Uterus (tissue), 3 donors: ENCODE measurements at regions not wholly inside any gene's neighbourhood (a gene's known extent, or its start where the extent isn't known, plus 50 kb on each side); places are given as distances from the start of the nearest gene placed in this dataset.

Source experiments
- DNase-seq, 2 donors: peaks; one replicate each; pipeline ENCODE4 v3.0.0-alpha.2; 2019 to 2020
- H3K27ac ChIP-seq, 2 donors: fragments of 200-600 bp; sonication (generic); 1 replicate in 1 of 2; 2 replicates in 1 of 2; pipeline ENCODE4 v1.5.1; 2016 to 2018
- H3K27me3 ChIP-seq, 2 donors: fragments of 200-600 bp; sonication (generic); one replicate each; pipeline ENCODE4 v1.5.1; 2018 to 2019; ENCODE audit warnings: control low read depth in 1 of 2
- H3K36me3 ChIP-seq, 2 donors: fragments of 200-600 bp; sonication (generic); one replicate each; pipeline ENCODE4 v1.5.1; 2019; ENCODE audit warnings: control low read depth in 1 of 2
- H3K4me1 ChIP-seq, 2 donors: fragments of 200-600 bp; sonication (generic); one replicate each; pipeline ENCODE4 v1.5.1; 2018 to 2019; ENCODE audit warnings: control low read depth in 1 of 2
- H3K4me3 ChIP-seq, 2 donors: fragments of 200-600 bp; sonication (generic); 1 replicate in 1 of 2; 2 replicates in 1 of 2; pipeline ENCODE4 v1.5.1; 2018 to 2019; ENCODE audit warnings: mild to moderate bottlenecking in 1 of 2
- H3K9me3 ChIP-seq, 2 donors: fragments of 200-600 bp; sonication (generic); one replicate each; pipeline ENCODE4 v1.5.1; 2019; ENCODE audit warnings: control low read depth in 1 of 2
- CTCF ChIP-seq, 4 experiments: fragments of 200-600 bp in 2 of 4; fragments of 450-650 bp in 2 of 4; sonication (generic) in 2 of 4; IDR thresholded peaks; one replicate each; pipeline ENCODE4 v1.5.1; 2016 to 2019; ENCODE audit warnings: antibody characterized with exemption in 4 of 4, mild to moderate bottlenecking in 2 of 4, moderate library complexity in 1 of 4
- POLR2A ChIP-seq, 2 donors: fragments of 450-650 bp; IDR thresholded peaks; one replicate each; pipeline ENCODE4 v1.6.1; 2016; ENCODE audit warnings: antibody characterized with exemption in 2 of 2, mild to moderate bottlenecking in 1 of 2, moderate library complexity in 1 of 2
- intact Hi-C: fragments of 100-400 bp; cut with DNase I; formaldehyde crosslinking; loops from one replicate; pipeline ENCODE4 v1.15.1; 2023; ENCODE audit warnings: low total_unique reads
- donor health status: DM: yes; HTN: yes; CAD: no.

- no peaks in the 10 kb centered on the region for H3K27me3 ChIP-seq
- no peak overlapping the region for H3K27ac ChIP-seq
- H3K4me1 ChIP-seq = no peaks in the 10 kb centered on the region
- no peak for TF ChIP-seq POLR2A (IDR thresholded peaks at IDR 0.05)
- no peak for DNase-seq
- H3K9me3 ChIP-seq = no peaks in the 10 kb centered on the region
- H3K4me3 ChIP-seq = no peak overlapping the region
- no peaks in the 10 kb centered on the region for H3K36me3 ChIP-seq
- intact Hi-C loops = no loop called here
Measured at GRCh38 chr1:209059376-209059775, 524.1 kb upstream of the CAMK1G start.

- no peak overlapping the region for H3K4me3 ChIP-seq
- H3K27ac ChIP-seq = no peak overlapping the region
- no peaks in the 10 kb centered on the region for H3K9me3 ChIP-seq
- no peak for DNase-seq
- H3K36me3 ChIP-seq = no peaks in the 10 kb centered on the region
- TF ChIP-seq CTCF (IDR thresholded peaks at IDR 0.05) = no peak
- no peak for TF ChIP-seq POLR2A (IDR thresholded peaks at IDR 0.05)
- intact Hi-C loops = no loop called here
- no peaks in the 10 kb centered on the region for H3K27me3 ChIP-seq
- no peaks in the 10 kb centered on the region for H3K4me1 ChIP-seq
Measured at GRCh38 chr1:209059981-209060380, 523.5 kb upstream of the CAMK1G start.

GRCh38 chr1:209062081-209062620, 521.4 kb upstream of the CAMK1G start:
- TF ChIP-seq POLR2A (IDR thresholded peaks at IDR 0.05) = no peak
- no peak for TF ChIP-seq CTCF (IDR thresholded peaks at IDR 0.05)
- intact Hi-C loops = no loop called here
- Histone ChIP-seq H3K9me3 (no peaks in the 10 kb centered on the region), H3K27me3 (no peaks in the 10 kb centered on the region), H3K36me3 (no peaks in the 10 kb centered on the region), H3K27ac (no peak overlapping the region), H3K4me1 (no peaks in the 10 kb centered on the region), H3K4me3 (no peak overlapping the region)
- DNase-seq = no peak

GRCh38 chr1:209062863-209063262, 520.7 kb upstream of the CAMK1G start:
- DNase-seq = no peak
- intact Hi-C loops = no loop called here

DNA sequence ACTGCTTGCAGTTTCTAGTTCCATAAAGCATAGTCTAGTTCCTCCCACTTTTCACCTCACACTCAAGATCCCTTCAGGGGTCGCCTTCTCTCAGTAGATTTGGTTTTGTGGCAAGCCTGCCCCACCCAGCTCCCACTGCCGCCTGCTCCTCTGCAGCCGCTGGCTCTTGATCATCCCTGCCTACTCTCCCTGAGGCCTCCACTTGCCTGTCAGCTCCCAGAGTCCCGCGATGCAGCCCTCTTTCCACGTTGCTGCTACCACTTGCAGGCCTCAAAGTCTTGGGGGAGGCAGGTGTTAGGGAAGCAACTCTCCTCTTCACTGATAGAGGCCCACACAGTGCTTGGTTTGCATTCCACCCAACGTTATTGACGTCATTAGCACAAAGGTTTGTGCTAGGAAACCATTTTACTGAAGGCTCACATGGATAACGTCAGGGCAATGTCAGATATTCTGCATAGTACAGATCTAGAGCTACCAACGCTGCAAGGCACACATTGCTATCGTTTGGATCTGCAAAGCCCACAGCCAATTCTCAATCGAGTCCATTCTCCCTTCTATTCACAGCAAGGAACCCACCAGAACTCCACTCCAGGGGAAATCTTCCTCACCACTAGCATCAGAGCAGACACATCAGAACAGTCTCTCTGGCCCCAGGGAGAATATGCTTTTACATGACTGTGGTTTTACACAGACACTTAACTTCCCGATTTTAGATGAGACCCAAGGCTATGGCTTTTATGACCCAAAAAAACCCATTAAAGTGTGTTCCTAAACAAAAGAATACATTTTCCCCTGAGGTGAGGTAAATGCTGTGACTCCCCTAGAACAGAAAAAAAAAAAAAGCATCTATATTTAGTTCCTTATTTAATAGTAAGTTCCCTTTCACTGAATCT, 519.5 kb upstream of the CAMK1G start:
- Histone ChIP-seq H3K36me3 (no peaks in the 10 kb centered on the region), H3K27me3 (no peaks in the 10 kb centered on the region), H3K4me3 (no peak overlapping the region), H3K4me1 (no peaks in the 10 kb centered on the region), H3K27ac (no peak overlapping the region), H3K9me3 (no peaks in the 10 kb centered on the region)
- intact Hi-C loops = no loop called here
- TF ChIP-seq POLR2A (IDR thresholded peaks at IDR 0.05) (no peak), CTCF (IDR thresholded peaks at IDR 0.05) (no peak)
- DNase-seq = no peak

More at GRCh38 chr1:209062863-209063262, 520.7 kb upstream of the CAMK1G start:
- H3K27ac ChIP-seq = no peak overlapping the region
- H3K4me1 ChIP-seq = no peaks in the 10 kb centered on the region
- TF ChIP-seq POLR2A (IDR thresholded peaks at IDR 0.05) (no peak), CTCF (IDR thresholded peaks at IDR 0.05) (no peak)
- H3K27me3 ChIP-seq = no peaks in the 10 kb centered on the region
- no peaks in the 10 kb centered on the region for H3K36me3 ChIP-seq
- no peak overlapping the region for H3K4me3 ChIP-seq
- H3K9me3 ChIP-seq = no peaks in the 10 kb centered on the region
